ENCODE measurements at regions not wholly inside any gene's neighbourhood (a gene's known extent, or its start where the extent isn't known, plus 50 kb on each side); places are given as distances from the start of the nearest gene placed in this dataset.
A peak's percentile ranks its signal among the peaks of the same experiment; 100 is the strongest.

DNA sequence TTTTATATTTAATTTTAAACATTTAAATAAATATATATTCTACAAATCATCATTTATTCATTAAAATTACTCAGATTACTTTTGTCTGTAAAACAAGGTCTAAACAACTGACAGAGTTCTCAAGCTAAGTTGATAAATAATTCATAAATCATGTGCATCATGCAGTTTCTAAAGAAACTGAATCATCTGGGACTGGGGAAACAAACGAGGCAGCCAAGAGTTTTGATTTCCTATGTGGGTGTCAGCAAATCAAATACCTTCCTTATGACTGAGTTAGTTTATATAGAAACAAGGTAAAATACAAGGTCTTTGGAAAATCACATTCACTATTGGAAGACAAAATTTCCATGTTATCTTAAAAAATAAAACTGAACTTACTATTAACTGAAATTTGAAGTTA lies 149.9 kb upstream of the BEND6 start:
- H3K4me2 ChIP-seq (ENCODE audit: low read length), result peak overlapping the region; percentile 1; the same call in 1 of the 2 replicates
- no peak for ATAC-seq
- TF ChIP-seq EGR1 (IDR thresholded peaks at IDR 0.05; ENCODE audit: low read depth) (0 out of 2 replicates have a peak, but pooled peaks have one; percentile 21), POLR2A (IDR thresholded peaks at IDR 0.05; ENCODE audit: borderline replicate concordance, extremely low read depth, insufficient read depth, insufficient read length) (no peak), SP1 (IDR thresholded peaks at IDR 0.05; ENCODE audit: low read depth) (0 out of 2 replicates have a peak, but pooled peaks have one; percentile 9), REST (IDR thresholded peaks at IDR 0.05; ENCODE audit: low read depth) (no peak)

GRCh38 chr6:56803594-56803993 lies 151.3 kb upstream of the BEND6 start:
- H3K9me3 ChIP-seq (ENCODE audit: control insufficient read depth in 1 of 2, insufficient read depth in 1 of 2, low read depth in 1 of 2, low read length in 2 of 2), result no peaks in the 10 kb centered on the region
- DNase-seq (ENCODE audit: low read depth, low spot score) (no peak), ATAC-seq (no peak)
- CTCF ChIA-PET, result no interaction called here
- intact Hi-C loops (cut with micrococcal nuclease), result no loop called here
- H3K36me3 ChIP-seq (ENCODE audit: control insufficient read depth in 1 of 2, insufficient read depth in 2 of 2, low read length in 2 of 2), result no peaks in the 10 kb centered on the region
- peaks cover 89% of the 10 kb centered on the region for H3K79me2 ChIP-seq (ENCODE audit: insufficient read depth, low read length)
- no peak overlapping the region for H2AFZ ChIP-seq (ENCODE audit: low read depth, low read length, poor library complexity, severe bottlenecking)
- RAD21 ChIA-PET (ENCODE audit: low non-redundant PET in 1 of 2, low total read pairs in 2 of 2, uncharacterized antibody in 2 of 2, unreplicated experiment in 2 of 2), result no interaction called here
- H4K20me1 ChIP-seq (ENCODE audit: insufficient read depth), result 0 out of 2 replicates have a peak, but pooled peaks cover 4% of the 10 kb centered on the region
- BruUV-seq (replicated peaks), result no TSS peak
- TF ChIP-seq MAX (IDR thresholded peaks at IDR 0.05) (no peak), POLR2A (IDR thresholded peaks at IDR 0.05; ENCODE audit: borderline replicate concordance, extremely low read depth, insufficient read depth, insufficient read length) (no peak), ZNF274 (IDR thresholded peaks at IDR 0.05; ENCODE audit: low read depth, low read length) (no peak), ZBTB33 (IDR thresholded peaks at IDR 0.05; ENCODE audit: extremely low read depth, insufficient replicate concordance, low read length) (no peak), FOSL1 (IDR thresholded peaks at IDR 0.05; ENCODE audit: low read depth) (no peak), EGR1 (IDR thresholded peaks at IDR 0.05; ENCODE audit: low read depth) (no peak), EZH2 (IDR thresholded peaks at IDR 0.05) (no peak), CEBPB (IDR thresholded peaks at IDR 0.05; ENCODE audit: low read depth) (no peak), CTCF (IDR thresholded peaks at IDR 0.05 in 2 of 3, conservative IDR thresholded peaks at IDR 0.05 in 1 of 3; ENCODE audit: borderline replicate concordance in 1 of 3, insufficient read depth in 1 of 3, low read depth in 2 of 3, low read length in 2 of 3) (no peak)
- peaks cover 35 to 47% of the 10 kb centered on the region in 2 experiments for H3K4me1 ChIP-seq (ENCODE audit: control insufficient read depth in 1 of 2, insufficient read depth in 2 of 2, low read length in 2 of 2)
- no peaks in the 10 kb centered on the region for H3K9me2 ChIP-seq (ENCODE audit: insufficient read depth)
- POLR2A ChIA-PET, result no interaction called here
- H3K4me3 ChIP-seq (replicated peaks in 1 of 2; ENCODE audit: low read depth in 1 of 2, low read length in 2 of 2), result no peak overlapping the region
- no peaks in the 10 kb centered on the region for H3K27me3 ChIP-seq (ENCODE audit: insufficient read depth, low read length)
- no peak overlapping the region for H3K9ac ChIP-seq (ENCODE audit: low read length)
- H3K4me2 ChIP-seq (ENCODE audit: low read length), result peak overlapping the region; percentile 4; the same call in 1 of the 2 replicates
- H3K27ac ChIP-seq (ENCODE audit: low read depth, low read length), result peak overlapping the region; percentile 17; the same call in 1 of the 2 replicates

More for the DNA sequence above, 149.9 kb upstream of the BEND6 start:
- Histone ChIP-seq H3K4me1 (ENCODE audit: control insufficient read depth in 1 of 2, insufficient read depth in 2 of 2, low read length in 2 of 2) (peaks cover 49 to 59% of the 10 kb centered on the region in 2 experiments), H4K20me1 (ENCODE audit: insufficient read depth) (0 out of 2 replicates have a peak, but pooled peaks cover 4% of the 10 kb centered on the region), H3K27me3 (ENCODE audit: insufficient read depth, low read length) (no peaks in the 10 kb centered on the region), H3K36me3 (ENCODE audit: control insufficient read depth in 1 of 2, insufficient read depth in 2 of 2, low read length in 2 of 2) (no peaks in the 10 kb centered on the region), H3K27ac (ENCODE audit: low read depth, low read length) (no peak overlapping the region; the same call in 1 of the 2 replicates), H2AFZ (ENCODE audit: low read depth, low read length, poor library complexity, severe bottlenecking) (no peak overlapping the region), H3K4me3 (replicated peaks in 1 of 2; ENCODE audit: low read depth in 1 of 2, low read length in 2 of 2) (no peak overlapping the region), H3K9ac (ENCODE audit: low read length) (no peak overlapping the region), H3K9me3 (ENCODE audit: control insufficient read depth in 1 of 2, insufficient read depth in 1 of 2, low read depth in 1 of 2, low read length in 2 of 2) (no peaks in the 10 kb centered on the region), H3K9me2 (ENCODE audit: insufficient read depth) (no peaks in the 10 kb centered on the region), H3K79me2 (ENCODE audit: insufficient read depth, low read length) (peaks cover 93% of the 10 kb centered on the region)
- no TSS peak for BruUV-seq (replicated peaks)
- intact Hi-C loops (cut with micrococcal nuclease), result no loop called here
- ChIA-PET RAD21 (ENCODE audit: low non-redundant PET in 1 of 2, low total read pairs in 2 of 2, uncharacterized antibody in 2 of 2, unreplicated experiment in 2 of 2) (no interaction called here), CTCF (no interaction called here), POLR2A (no interaction called here)
- DNase-seq (ENCODE audit: low read depth, low spot score), result no peak
